ENCODE measurements at regions not wholly inside any gene's neighbourhood (a gene's known extent, or its start where the extent isn't known, plus 50 kb on each side); places are given as distances from the start of the nearest gene placed in this dataset.

GRCh38 chr12:115507560-115507889 lies 770.0 kb downstream of the MED13L start:
- TF ChIP-seq POLR2A (IDR thresholded peaks at IDR 0.05; ENCODE audit: low read length), result no peak
- TF ChIP-seq GATA1 (IDR thresholded peaks at IDR 0.05; ENCODE audit: low read depth, low read length), result no peak

Measured in erythroblast (primary cell).